GM12878 (cell line): ENCODE measurements at regions not wholly inside any gene's neighbourhood (a gene's known extent, or its start where the extent isn't known, plus 50 kb on each side); places are given as distances from the start of the nearest gene placed in this dataset.

ENCODE experiments used
- ATAC-seq: fragments of 200-7000 bp; cut with Tn5 transposase; 3 replicates; pipeline ENCODE4 v1.9.1; 2020; ENCODE audit warnings: mild to moderate bottlenecking, moderate library complexity
- BruUV-seq: library from RNA; stranded (reverse); fragments of 400-500 nt; replicated peaks from 2 replicates; lab custom pipeline; 2021; lab: Mats Ljungman, UMichigan
- CTCF ChIA-PET: fragments of 300-600 bp; sonication (Branson Sonifier 250); formaldehyde crosslinking; extraction: SDS; loops from one replicate; lab custom pipeline; 2021; ENCODE audit warnings: inconsistent platforms; lab: Yijun Ruan, JAX
- POLR2A ChIA-PET: fragments of 350-600 bp; formaldehyde crosslinking; extraction: SDS; loops from one replicate; lab custom pipeline; 2021; ENCODE audit warnings: inconsistent platforms; lab: Charles Lee
- RAD21 ChIA-PET: fragments of 300-600 bp; sonication (Branson Sonifier 250); formaldehyde crosslinking; loops from one replicate; lab custom pipeline; 2023; ENCODE audit warnings: antibody characterized with exemption; ENCODE audit not compliant: unreplicated experiment; lab: Charles Lee
- SMC1A ChIA-PET: fragments of 300-600 bp; sonication (Branson Sonifier 250); formaldehyde crosslinking; loops from one replicate; lab custom pipeline; 2023; ENCODE audit not compliant: unreplicated experiment, uncharacterized antibody; lab: Charles Lee
- DNase-seq: peaks from one replicate; pipeline ENCODE4 v3.0.0-alpha.2; 2011; ENCODE audit warnings: low read depth, low spot score
- FAIRE-seq: peaks from 3 replicates; lab custom pipeline; 2011; peaks lifted over from hg19 to GRCh38; lab: Jason Lieb, UNC
- H2AFZ ChIP-seq: 2 replicates; pipeline ENCODE4 v1.6.0; 2011; ENCODE audit warnings: low read depth, low read length, control low read depth; ENCODE audit not compliant: control insufficient read depth
- H3K27ac ChIP-seq: 2 replicates; pipeline ENCODE4 v1.5.1; 2011; ENCODE audit warnings: control low read depth; ENCODE audit not compliant: control insufficient read depth, insufficient read depth
- H3K27me3 ChIP-seq, 2 experiments: replicated peaks in 1 of 2; 2 replicates each; pipeline versions ENCODE4 v1.6.0 to v1.6.1; 2011; ENCODE audit warnings: low read length in 1 of 2; ENCODE audit not compliant: control insufficient read depth in 2 of 2, insufficient read depth in 2 of 2
- H3K36me3 ChIP-seq, 2 experiments: 2 replicates each; pipeline ENCODE4 v1.5.1; 2011; ENCODE audit warnings: low read length in 1 of 2; ENCODE audit not compliant: control insufficient read depth in 2 of 2, insufficient read depth in 2 of 2
- H3K4me1 ChIP-seq: 2 replicates; pipeline ENCODE4 v1.6.1; 2011; ENCODE audit warnings: mild to moderate bottlenecking, low read length, moderate library complexity, mixed read lengths; ENCODE audit not compliant: control insufficient read depth, insufficient read depth
- H3K4me2 ChIP-seq: 2 replicates; pipeline ENCODE4 v1.6.0; 2011; ENCODE audit warnings: control low read depth; ENCODE audit not compliant: control insufficient read depth, insufficient read depth
- H3K4me3 ChIP-seq: fragments of 200-600 bp; sonication (generic); 2 replicates; pipeline ENCODE4 v1.5.1; 2016
- H3K79me2 ChIP-seq: 2 replicates; pipeline ENCODE4 v1.6.0; 2011; ENCODE audit warnings: low read length; ENCODE audit not compliant: control insufficient read depth, insufficient read depth
- H3K9ac ChIP-seq: 2 replicates; pipeline ENCODE4 v1.8.0; 2011; ENCODE audit warnings: low read length, control low read depth, mixed read lengths; ENCODE audit not compliant: control insufficient read depth, insufficient read depth
- H3K9me3 ChIP-seq: replicated peaks from 3 replicates; pipeline ENCODE4 v1.5.1; 2011; ENCODE audit warnings: mild to moderate bottlenecking, low read length; ENCODE audit not compliant: control insufficient read depth, insufficient read depth
- H4K20me1 ChIP-seq: 2 replicates; pipeline ENCODE4 v1.6.0; 2011; ENCODE audit not compliant: control insufficient read depth, insufficient read depth
- BCL11A ChIP-seq: IDR thresholded peaks from 2 replicates; pipeline ENCODE4 v1.6.1; 2011; ENCODE audit warnings: low read depth, low read length
- EP300 ChIP-seq, 2 experiments: fragments of 150-350 bp in 1 of 2; IDR thresholded peaks; 2 replicates each; pipeline ENCODE4 v1.6.1; 2011 to 2012; ENCODE audit warnings: low read depth in 2 of 2, low read length in 2 of 2, borderline replicate concordance in 1 of 2, improper control_type of control experiment in 1 of 2, inconsistent platforms in 1 of 2; ENCODE audit not compliant: control insufficient read depth in 1 of 2
- ESRRA ChIP-seq: IDR thresholded peaks from 2 replicates; pipeline ENCODE4 v1.6.1; 2012; ENCODE audit warnings: mild to moderate bottlenecking, low read length, improper control_type of control experiment
- ETV6 ChIP-seq, 2 experiments: fragments of 450-650 bp in 1 of 2; IDR thresholded peaks in 1 of 2; conservative IDR thresholded peaks in 1 of 2; 2 replicates each; pipeline ENCODE4 v1.6.1; 2014; ENCODE audit warnings: antibody characterized with exemption in 1 of 2, borderline replicate concordance in 1 of 2, low read depth in 1 of 2, mild to moderate bottlenecking in 1 of 2, moderate library complexity in 1 of 2
- FOS ChIP-seq: IDR thresholded peaks from 3 replicates; pipeline ENCODE4 v1.6.1; 2011; ENCODE audit warnings: borderline replicate concordance; ENCODE audit not compliant: insufficient read length; ENCODE audit errors: extremely low read depth
- FOXK2 ChIP-seq: fragments of 450-650 bp; IDR thresholded peaks from 2 replicates; pipeline ENCODE4 v1.6.1; 2017; ENCODE audit warnings: mild to moderate bottlenecking, moderate library complexity
- HDAC2 ChIP-seq: fragments of 200-600 bp; sonication (generic); IDR thresholded peaks from 2 replicates; pipeline ENCODE4 v1.6.1; 2017
- HSF1 ChIP-seq: fragments of 150-350 bp; IDR thresholded peaks from 2 replicates; pipeline ENCODE4 v1.6.1; 2014; ENCODE audit warnings: mild to moderate bottlenecking, low read depth, low read length
- MEF2A ChIP-seq: IDR thresholded peaks from 2 replicates; pipeline ENCODE4 v1.6.1; 2011; ENCODE audit warnings: low read depth, mild to moderate bottlenecking, low read length, moderate library complexity; ENCODE audit not compliant: insufficient read depth
- MYB ChIP-seq: fragments of 150-350 bp; IDR thresholded peaks from 2 replicates; pipeline ENCODE4 v1.6.1; 2014; ENCODE audit warnings: mild to moderate bottlenecking, low read depth, low read length, borderline replicate concordance
- NR2F1 ChIP-seq: fragments of 450-650 bp; conservative IDR thresholded peaks from 2 replicates; pipeline ENCODE4 v1.6.1; 2017; ENCODE audit warnings: mild to moderate bottlenecking
- RCOR1 ChIP-seq: conservative IDR thresholded peaks from 2 replicates; pipeline ENCODE4 v1.6.1; 2012; ENCODE audit warnings: low read depth, low read length, improper control_type of control experiment
- RFX5 ChIP-seq: IDR thresholded peaks from 2 replicates; pipeline ENCODE4 v1.6.1; 2011; ENCODE audit warnings: low read depth, low read length, improper control_type of control experiment
- STAT1 ChIP-seq: fragments of 450-650 bp; conservative IDR thresholded peaks from 2 replicates; pipeline ENCODE4 v1.6.1; 2014; ENCODE audit warnings: antibody characterized with exemption, mild to moderate bottlenecking
- YBX1 ChIP-seq: fragments of 450-650 bp; IDR thresholded peaks from 2 replicates; pipeline ENCODE4 v1.6.1; 2016; ENCODE audit warnings: antibody characterized with exemption
- ZBED1 ChIP-seq: IDR thresholded peaks from 2 replicates; pipeline ENCODE4 v1.6.1; 2016; ENCODE audit warnings: borderline replicate concordance
- ZZZ3 ChIP-seq: IDR thresholded peaks from 2 replicates; pipeline ENCODE4 v1.6.1; 2011; ENCODE audit warnings: low read depth; ENCODE audit not compliant: control insufficient read depth, insufficient read length
- WGBS: methylation state at CpG from one replicate; pipeline ENCODE4 v1.1.6; 2016; ENCODE audit warnings: low lambda C conversion rate; ENCODE audit not compliant: insufficient replicate concordance, insufficient coverage; ENCODE audit errors: missing lambda C conversion rate; 5-methylcytosine and 5-hydroxymethylcytosine counted together
- in situ Hi-C: fragments of 300-500 bp; cut with MboI; formaldehyde crosslinking; loops from 9 replicates; pipeline ENCODE4 v1.14.3; 2018; ENCODE audit warnings: mixed read lengths
- intact Hi-C: fragments of 100-400 bp; cut with micrococcal nuclease; formaldehyde crosslinking; loops from one replicate; pipeline ENCODE4 v1.14.2; 2022; ENCODE audit not compliant: unreplicated experiment

- DNase-seq = no peak
Measured at GRCh38 chr2:104432991-104433390, 420.9 kb upstream of the POU3F3 start.

More at GRCh38 chr2:104432991-104433390, 420.9 kb upstream of the POU3F3 start:
- Histone ChIP-seq H3K27me3 (no peaks in the 10 kb centered on the region), H3K27ac (no peak overlapping the region), H4K20me1 (no peaks in the 10 kb centered on the region), H3K9ac (no peak overlapping the region), H3K4me3 (no peak overlapping the region), H2AFZ (no peak overlapping the region), H3K9me3 (no peaks in the 10 kb centered on the region)
- 0% methylated on average over 2 of the region's 2 CpGs for WGBS
- no TSS peak for BruUV-seq
- ChIA-PET POLR2A (no interaction called here), SMC1A (no interaction called here)
- in situ Hi-C loops = no loop called here
- no peak for TF ChIP-seq FOXK2
- no peak for TF ChIP-seq STAT1
- TF ChIP-seq BCL11A = no peak
- TF ChIP-seq NR2F1 = no peak
- TF ChIP-seq RFX5 = no peak
- TF ChIP-seq ZZZ3 = no peak
- no peak for TF ChIP-seq ESRRA
- TF ChIP-seq FOS = no peak
- TF ChIP-seq HDAC2 = no peak
- no peak for TF ChIP-seq ZBED1
- TF ChIP-seq RCOR1 = no peak
- no peak for TF ChIP-seq YBX1
- TF ChIP-seq ETV6 (conservative IDR thresholded peaks at IDR 0.05 in 1 of 2, IDR thresholded peaks at IDR 0.05 in 1 of 2; ENCODE audit: borderline replicate concordance in 1 of 2, low read depth in 1 of 2) = no peak
- TF ChIP-seq HSF1 = no peak
- TF ChIP-seq EP300 (IDR thresholded peaks at IDR 0.05; ENCODE audit: borderline replicate concordance in 1 of 2, control insufficient read depth in 1 of 2, low read depth in 2 of 2, low read length in 2 of 2) = no peak
- TF ChIP-seq MEF2A = no peak
- no peak for TF ChIP-seq MYB
- TF ChIP-seq, all 136 proteins: peak for 0
- intact Hi-C loops = no loop called here
- Histone ChIP-seq H3K4me1 (no peaks in the 10 kb centered on the region), H3K79me2 (no peaks in the 10 kb centered on the region), H3K4me2 (no peak overlapping the region), H3K36me3 (no peaks in the 10 kb centered on the region)
- ATAC-seq (no peak), FAIRE-seq (no peak)
- RAD21 ChIA-PET = interaction anchor here (0.7 kb wide), 1 partner anchor 41 kb away, joined by 3 read pairs; no protein-coding TSS in a partner anchor
- CTCF ChIA-PET = interaction anchor here (0.6 kb wide), 1 partner anchor 1115 kb away, joined by 3 read pairs; no protein-coding TSS in a partner anchor
